ENCODE measurements at regions not wholly inside any gene's neighbourhood (a gene's known extent, or its start where the extent isn't known, plus 50 kb on each side); places are given as distances from the start of the nearest gene placed in this dataset.
"Not testable (repeated sequence)": the region's sequence is repeated elsewhere in the genome, so short reads cannot be mapped to it uniquely, and the experiment has no call there.

- intact Hi-C loops (cut with micrococcal nuclease); H3K4me3 Mint-ChIP-seq; H3K27me3 Mint-ChIP-seq (ENCODE audit: insufficient read depth); H3K4me1 Mint-ChIP-seq (ENCODE audit: low read depth); DNase-seq (ENCODE audit: low spot score); H3K36me3 Mint-ChIP-seq (ENCODE audit: low read depth); H3K27ac Mint-ChIP-seq; H3K9me3 Mint-ChIP-seq: not testable (repeated sequence)
Observed at GRCh38 chr6:84565718-84566117, 198.7 kb downstream of the TBX18 start.

GRCh38 chr6:84560436-84561390 lies 203.7 kb downstream of the TBX18 start:
- H3K4me1 Mint-ChIP-seq (ENCODE audit: low read depth): no peaks in the 10 kb centered on the region
- H3K27ac Mint-ChIP-seq: no peak overlapping the region
- H3K36me3 Mint-ChIP-seq (ENCODE audit: low read depth): no peaks in the 10 kb centered on the region
- DNase-seq (ENCODE audit: low spot score): no peak
- intact Hi-C loops (cut with micrococcal nuclease): no loop called here
- no peaks in the 10 kb centered on the region for H3K9me3 Mint-ChIP-seq
- H3K4me3 Mint-ChIP-seq: no peak overlapping the region
- H3K27me3 Mint-ChIP-seq (ENCODE audit: insufficient read depth): no peaks in the 10 kb centered on the region

GRCh38 chr6:84556541-84557335 lies 207.7 kb downstream of the TBX18 start:
- no peak overlapping the region for H3K4me3 Mint-ChIP-seq
- no peaks in the 10 kb centered on the region for H3K27me3 Mint-ChIP-seq (ENCODE audit: insufficient read depth)
- H3K36me3 Mint-ChIP-seq (ENCODE audit: low read depth): no peaks in the 10 kb centered on the region
- H3K27ac Mint-ChIP-seq: no peak overlapping the region
- DNase-seq (ENCODE audit: low spot score): no peak
- intact Hi-C loops (cut with micrococcal nuclease): no loop called here
- no peaks in the 10 kb centered on the region for H3K4me1 Mint-ChIP-seq (ENCODE audit: low read depth)
- peaks cover 8% of the 10 kb centered on the region for H3K9me3 Mint-ChIP-seq

- H3K36me3 Mint-ChIP-seq (ENCODE audit: low read depth): no peaks in the 10 kb centered on the region
- no peaks in the 10 kb centered on the region for H3K27me3 Mint-ChIP-seq (ENCODE audit: insufficient read depth)
- H3K4me1 Mint-ChIP-seq (ENCODE audit: low read depth): no peaks in the 10 kb centered on the region
- H3K9me3 Mint-ChIP-seq: peaks cover 14% of the 10 kb centered on the region
- H3K27ac Mint-ChIP-seq: no peak overlapping the region
- no peak for DNase-seq (ENCODE audit: low spot score)
- intact Hi-C loops (cut with micrococcal nuclease): no loop called here
- no peak overlapping the region for H3K4me3 Mint-ChIP-seq
Observed at GRCh38 chr6:84554706-84555105, 209.7 kb downstream of the TBX18 start.

- H3K36me3 Mint-ChIP-seq (ENCODE audit: low read depth): no peaks in the 10 kb centered on the region
- no peak overlapping the region for H3K27ac Mint-ChIP-seq
- H3K27me3 Mint-ChIP-seq (ENCODE audit: insufficient read depth): no peaks in the 10 kb centered on the region
- H3K4me1 Mint-ChIP-seq (ENCODE audit: low read depth): no peaks in the 10 kb centered on the region
- no peak overlapping the region for H3K4me3 Mint-ChIP-seq
- DNase-seq (ENCODE audit: low spot score): no peak
- H3K9me3 Mint-ChIP-seq: peaks cover 14% of the 10 kb centered on the region
- intact Hi-C loops (cut with micrococcal nuclease): no loop called here
Observed at GRCh38 chr6:84554074-84554473, 210.3 kb downstream of the TBX18 start.

- Mint-ChIP-seq H3K4me1 (ENCODE audit: low read depth) (no peaks in the 10 kb centered on the region), H3K27ac (no peak overlapping the region), H3K9me3 (peaks cover 14% of the 10 kb centered on the region), H3K27me3 (ENCODE audit: insufficient read depth) (no peaks in the 10 kb centered on the region), H3K36me3 (ENCODE audit: low read depth) (no peaks in the 10 kb centered on the region), H3K4me3 (no peak overlapping the region)
- no peak for DNase-seq (ENCODE audit: low spot score)
- intact Hi-C loops (cut with micrococcal nuclease): no loop called here
Observed at GRCh38 chr6:84553527-84553926, 210.9 kb downstream of the TBX18 start.

- DNase-seq (ENCODE audit: low spot score): no peak
- Mint-ChIP-seq H3K36me3 (ENCODE audit: low read depth) (no peaks in the 10 kb centered on the region), H3K9me3 (peaks cover 14% of the 10 kb centered on the region), H3K27ac (no peak overlapping the region), H3K27me3 (ENCODE audit: insufficient read depth) (no peaks in the 10 kb centered on the region), H3K4me1 (ENCODE audit: low read depth) (no peaks in the 10 kb centered on the region), H3K4me3 (no peak overlapping the region)
- intact Hi-C loops (cut with micrococcal nuclease): no loop called here
Observed at GRCh38 chr6:84551797-84552196, 212.6 kb downstream of the TBX18 start.

- Mint-ChIP-seq H3K9me3 (peaks cover 14% of the 10 kb centered on the region), H3K4me1 (ENCODE audit: low read depth) (no peaks in the 10 kb centered on the region), H3K4me3 (no peak overlapping the region), H3K27ac (no peak overlapping the region), H3K36me3 (ENCODE audit: low read depth) (no peaks in the 10 kb centered on the region), H3K27me3 (ENCODE audit: insufficient read depth) (no peaks in the 10 kb centered on the region)
- no peak for DNase-seq (ENCODE audit: low spot score)
- intact Hi-C loops (cut with micrococcal nuclease): no loop called here
Observed at GRCh38 chr6:84549917-84550316, 214.5 kb downstream of the TBX18 start.

GRCh38 chr6:84547341-84547801 lies 217.0 kb downstream of the TBX18 start:
- H3K27me3 Mint-ChIP-seq (ENCODE audit: insufficient read depth): no peaks in the 10 kb centered on the region
- no peaks in the 10 kb centered on the region for H3K36me3 Mint-ChIP-seq (ENCODE audit: low read depth)
- H3K27ac Mint-ChIP-seq: no peak overlapping the region
- H3K4me1 Mint-ChIP-seq (ENCODE audit: low read depth): no peaks in the 10 kb centered on the region
- intact Hi-C loops (cut with micrococcal nuclease): no loop called here
- H3K9me3 Mint-ChIP-seq: peaks cover 6% of the 10 kb centered on the region
- DNase-seq (ENCODE audit: low spot score): no peak
- no peak overlapping the region for H3K4me3 Mint-ChIP-seq

- no peaks in the 10 kb centered on the region for H3K27me3 Mint-ChIP-seq (ENCODE audit: insufficient read depth)
- no peaks in the 10 kb centered on the region for H3K4me1 Mint-ChIP-seq (ENCODE audit: low read depth)
- H3K36me3 Mint-ChIP-seq (ENCODE audit: low read depth): no peaks in the 10 kb centered on the region
- intact Hi-C loops (cut with micrococcal nuclease): no loop called here
- no peak overlapping the region for H3K4me3 Mint-ChIP-seq
- H3K9me3 Mint-ChIP-seq: peaks cover 3% of the 10 kb centered on the region
- no peak overlapping the region for H3K27ac Mint-ChIP-seq
- no peak for DNase-seq (ENCODE audit: low spot score)
Observed at GRCh38 chr6:84546427-84546914, 217.9 kb downstream of the TBX18 start.

GRCh38 chr6:84539122-84539856 lies 225.1 kb downstream of the TBX18 start:
- H3K4me1 Mint-ChIP-seq (ENCODE audit: low read depth): no peaks in the 10 kb centered on the region
- no peaks in the 10 kb centered on the region for H3K9me3 Mint-ChIP-seq
- H3K27ac Mint-ChIP-seq: no peak overlapping the region
- no peak overlapping the region for H3K4me3 Mint-ChIP-seq
- H3K36me3 Mint-ChIP-seq (ENCODE audit: low read depth): no peaks in the 10 kb centered on the region
- intact Hi-C loops (cut with micrococcal nuclease): no loop called here
- DNase-seq (ENCODE audit: low spot score): no peak
- H3K27me3 Mint-ChIP-seq (ENCODE audit: insufficient read depth): no peaks in the 10 kb centered on the region

GRCh38 chr6:84536885-84537638 lies 227.3 kb downstream of the TBX18 start:
- H3K36me3 Mint-ChIP-seq (ENCODE audit: low read depth): no peaks in the 10 kb centered on the region
- no peak for DNase-seq (ENCODE audit: low spot score)
- H3K9me3 Mint-ChIP-seq: no peaks in the 10 kb centered on the region
- no peak overlapping the region for H3K4me3 Mint-ChIP-seq
- no peaks in the 10 kb centered on the region for H3K27me3 Mint-ChIP-seq (ENCODE audit: insufficient read depth)
- H3K27ac Mint-ChIP-seq: no peak overlapping the region
- H3K4me1 Mint-ChIP-seq (ENCODE audit: low read depth): no peaks in the 10 kb centered on the region
- intact Hi-C loops (cut with micrococcal nuclease): no loop called here
